Peyer's patch (tissue), 4 donors: ENCODE measurements at regions not wholly inside any gene's neighbourhood (a gene's known extent, or its start where the extent isn't known, plus 50 kb on each side); places are given as distances from the start of the nearest gene placed in this dataset.

Experiments
- POLR2A ChIP-seq, 2 donors: fragments of 450-650 bp; IDR thresholded peaks; one replicate each; pipeline ENCODE4 v1.5.1; 2017; ENCODE audit warnings: antibody characterized with exemption in 2 of 2, mild to moderate bottlenecking in 2 of 2, moderate library complexity in 2 of 2
- TF ChIP-seq, protein P1 (sequence below), 6 experiments: fragments of 450-650 bp in 4 of 6; fragments of 200-600 bp in 2 of 6; sonication (generic) in 1 of 6; IDR thresholded peaks; one replicate each; pipeline ENCODE4 v1.5.1; 2017 to 2019; ENCODE audit warnings: antibody characterized with exemption in 6 of 6, mild to moderate bottlenecking in 3 of 6, moderate library complexity in 1 of 6

GRCh38 chr10:45150997-45151396 lies 150.3 kb downstream of the ZNF22 start:
- TF ChIP-seq, protein P1, sequence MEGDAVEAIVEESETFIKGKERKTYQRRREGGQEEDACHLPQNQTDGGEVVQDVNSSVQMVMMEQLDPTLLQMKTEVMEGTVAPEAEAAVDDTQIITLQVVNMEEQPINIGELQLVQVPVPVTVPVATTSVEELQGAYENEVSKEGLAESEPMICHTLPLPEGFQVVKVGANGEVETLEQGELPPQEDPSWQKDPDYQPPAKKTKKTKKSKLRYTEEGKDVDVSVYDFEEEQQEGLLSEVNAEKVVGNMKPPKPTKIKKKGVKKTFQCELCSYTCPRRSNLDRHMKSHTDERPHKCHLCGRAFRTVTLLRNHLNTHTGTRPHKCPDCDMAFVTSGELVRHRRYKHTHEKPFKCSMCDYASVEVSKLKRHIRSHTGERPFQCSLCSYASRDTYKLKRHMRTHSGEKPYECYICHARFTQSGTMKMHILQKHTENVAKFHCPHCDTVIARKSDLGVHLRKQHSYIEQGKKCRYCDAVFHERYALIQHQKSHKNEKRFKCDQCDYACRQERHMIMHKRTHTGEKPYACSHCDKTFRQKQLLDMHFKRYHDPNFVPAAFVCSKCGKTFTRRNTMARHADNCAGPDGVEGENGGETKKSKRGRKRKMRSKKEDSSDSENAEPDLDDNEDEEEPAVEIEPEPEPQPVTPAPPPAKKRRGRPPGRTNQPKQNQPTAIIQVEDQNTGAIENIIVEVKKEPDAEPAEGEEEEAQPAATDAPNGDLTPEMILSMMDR (IDR thresholded peaks at IDR 0.05) = no peak
- TF ChIP-seq POLR2A (IDR thresholded peaks at IDR 0.05) = no peak
